HEK293 (cell line): ENCODE measurements at regions not wholly inside any gene's neighbourhood (a gene's known extent, or its start where the extent isn't known, plus 50 kb on each side); places are given as distances from the start of the nearest gene placed in this dataset.

Source experiments
- TRIM28 ChIP-seq: IDR thresholded peaks from 2 replicates; pipeline ENCODE4 v1.6.1; 2011; ENCODE audit warnings: low read length, control low read depth, borderline replicate concordance
- ZNF404 ChIP-seq: fragments of 450-650 bp; formaldehyde crosslinking; IDR thresholded peaks from 2 replicates; pipeline ENCODE4 v1.5.1; 2017; ENCODE audit warnings: missing biosample characterization, missing genetic modification characterization
- ZNF423 ChIP-seq: fragments of 450-650 bp; formaldehyde crosslinking; IDR thresholded peaks from 2 replicates; pipeline ENCODE4 v1.5.1; 2016; ENCODE audit warnings: missing biosample characterization, missing genetic modification characterization
- ZNF561 ChIP-seq: fragments of 450-650 bp; IDR thresholded peaks from 2 replicates; pipeline ENCODE4 v1.5.1; 2018; ENCODE audit warnings: missing biosample characterization, missing genetic modification characterization, borderline replicate concordance
- TF ChIP-seq, protein P1 (sequence below): fragments of 450-650 bp; formaldehyde crosslinking; IDR thresholded peaks from 2 replicates; pipeline ENCODE4 v1.5.1; 2016; ENCODE audit warnings: missing biosample characterization, missing genetic modification characterization
- TF ChIP-seq, protein P2 (sequence below): fragments of 450-650 bp; formaldehyde crosslinking; IDR thresholded peaks from 2 replicates; pipeline ENCODE4 v1.5.1; 2016; ENCODE audit warnings: missing biosample characterization, missing genetic modification characterization
- TF ChIP-seq, protein P3 (sequence below): sonication (generic); formaldehyde crosslinking; IDR thresholded peaks from 2 replicates; pipeline ENCODE4 v1.8.1; 2022; ENCODE audit warnings: mild to moderate bottlenecking, moderate library complexity, missing genetic modification reagents

DNA sequence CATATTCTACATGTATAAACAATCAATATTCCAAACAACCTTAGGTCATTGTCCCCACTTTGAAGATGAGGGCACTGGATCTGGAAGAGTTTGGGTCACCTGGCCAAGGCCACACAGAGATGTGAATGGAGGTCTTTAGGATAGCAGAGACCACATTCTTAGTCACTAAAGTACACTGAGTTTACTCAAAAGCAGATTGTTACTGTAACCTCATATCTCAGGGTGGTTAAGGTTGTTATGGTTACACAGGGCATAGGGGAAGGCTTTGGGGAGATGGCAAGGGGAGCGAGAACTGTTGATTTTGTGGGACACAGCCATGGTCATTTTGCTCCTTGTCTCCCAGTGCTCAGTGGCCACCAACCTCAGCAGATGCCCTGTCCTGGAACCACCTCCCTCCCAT lies 109.4 kb downstream of the GATA6 start:
- TF ChIP-seq, protein P1, sequence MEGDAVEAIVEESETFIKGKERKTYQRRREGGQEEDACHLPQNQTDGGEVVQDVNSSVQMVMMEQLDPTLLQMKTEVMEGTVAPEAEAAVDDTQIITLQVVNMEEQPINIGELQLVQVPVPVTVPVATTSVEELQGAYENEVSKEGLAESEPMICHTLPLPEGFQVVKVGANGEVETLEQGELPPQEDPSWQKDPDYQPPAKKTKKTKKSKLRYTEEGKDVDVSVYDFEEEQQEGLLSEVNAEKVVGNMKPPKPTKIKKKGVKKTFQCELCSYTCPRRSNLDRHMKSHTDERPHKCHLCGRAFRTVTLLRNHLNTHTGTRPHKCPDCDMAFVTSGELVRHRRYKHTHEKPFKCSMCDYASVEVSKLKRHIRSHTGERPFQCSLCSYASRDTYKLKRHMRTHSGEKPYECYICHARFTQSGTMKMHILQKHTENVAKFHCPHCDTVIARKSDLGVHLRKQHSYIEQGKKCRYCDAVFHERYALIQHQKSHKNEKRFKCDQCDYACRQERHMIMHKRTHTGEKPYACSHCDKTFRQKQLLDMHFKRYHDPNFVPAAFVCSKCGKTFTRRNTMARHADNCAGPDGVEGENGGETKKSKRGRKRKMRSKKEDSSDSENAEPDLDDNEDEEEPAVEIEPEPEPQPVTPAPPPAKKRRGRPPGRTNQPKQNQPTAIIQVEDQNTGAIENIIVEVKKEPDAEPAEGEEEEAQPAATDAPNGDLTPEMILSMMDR (tag by site-specific recombination), result no peak
- TF ChIP-seq ZNF404 (tag by site-specific recombination), result no peak
- TF ChIP-seq ZNF561 (tag by site-specific recombination), result no peak
- TF ChIP-seq TRIM28, result no peak
- TF ChIP-seq, protein P2, sequence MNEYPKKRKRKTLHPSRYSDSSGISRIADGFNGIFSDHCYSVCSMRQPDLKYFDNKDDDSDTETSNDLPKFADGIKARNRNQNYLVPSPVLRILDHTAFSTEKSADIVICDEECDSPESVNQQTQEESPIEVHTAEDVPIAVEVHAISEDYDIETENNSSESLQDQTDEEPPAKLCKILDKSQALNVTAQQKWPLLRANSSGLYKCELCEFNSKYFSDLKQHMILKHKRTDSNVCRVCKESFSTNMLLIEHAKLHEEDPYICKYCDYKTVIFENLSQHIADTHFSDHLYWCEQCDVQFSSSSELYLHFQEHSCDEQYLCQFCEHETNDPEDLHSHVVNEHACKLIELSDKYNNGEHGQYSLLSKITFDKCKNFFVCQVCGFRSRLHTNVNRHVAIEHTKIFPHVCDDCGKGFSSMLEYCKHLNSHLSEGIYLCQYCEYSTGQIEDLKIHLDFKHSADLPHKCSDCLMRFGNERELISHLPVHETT (tag by site-specific recombination), result no peak
- TF ChIP-seq, protein P3, sequence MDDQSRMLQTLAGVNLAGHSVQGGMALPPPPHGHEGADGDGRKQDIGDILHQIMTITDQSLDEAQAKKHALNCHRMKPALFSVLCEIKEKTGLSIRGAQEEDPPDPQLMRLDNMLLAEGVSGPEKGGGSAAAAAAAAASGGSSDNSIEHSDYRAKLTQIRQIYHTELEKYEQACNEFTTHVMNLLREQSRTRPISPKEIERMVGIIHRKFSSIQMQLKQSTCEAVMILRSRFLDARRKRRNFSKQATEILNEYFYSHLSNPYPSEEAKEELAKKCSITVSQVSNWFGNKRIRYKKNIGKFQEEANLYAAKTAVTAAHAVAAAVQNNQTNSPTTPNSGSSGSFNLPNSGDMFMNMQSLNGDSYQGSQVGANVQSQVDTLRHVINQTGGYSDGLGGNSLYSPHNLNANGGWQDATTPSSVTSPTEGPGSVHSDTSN (CRISPR knock-in tag), result no peak
- TF ChIP-seq ZNF423 (tag by site-specific recombination), result no peak
